Endothelial cell of umbilical vein (primary cell): ENCODE measurements at regions not wholly inside any gene's neighbourhood (a gene's known extent, or its start where the extent isn't known, plus 50 kb on each side); places are given as distances from the start of the nearest gene placed in this dataset.

ENCODE experiments used
- BruUV-seq: library from RNA; stranded (reverse); fragments of 400-500 nt; replicated peaks from 2 replicates; lab custom pipeline; 2021; lab: Mats Ljungman, UMichigan
- CTCF ChIA-PET: fragments of 300-600, 350-600 bp; sonication (Branson Sonifier 250); formaldehyde crosslinking; loops from one replicate; lab custom pipeline; 2021; ENCODE audit warnings: antibody characterized with exemption, inconsistent platforms; lab: Charles Lee
- POLR2A ChIA-PET: fragments of 300-600, 350-600 bp; sonication (Branson Sonifier 250); formaldehyde crosslinking; loops from one replicate; lab custom pipeline; 2021; ENCODE audit warnings: antibody characterized with exemption, inconsistent platforms; lab: Charles Lee
- DNase-seq: peaks from one replicate; pipeline ENCODE4 v3.0.0-alpha.2; 2011; ENCODE audit warnings: low read depth, low spot score
- FAIRE-seq: peaks from 2 replicates; lab custom pipeline; 2011; peaks lifted over from hg19 to GRCh38; lab: Jason Lieb, UNC
- H2AFZ ChIP-seq: 2 replicates; pipeline ENCODE4 v1.6.0; 2012; ENCODE audit warnings: low read depth, low read length, control low read depth, inconsistent platforms
- H3K27ac ChIP-seq: 2 replicates; pipeline ENCODE4 v1.5.1; 2011; ENCODE audit warnings: low read depth, mild to moderate bottlenecking, control low read depth, low read length, moderate library complexity; ENCODE audit not compliant: insufficient read depth
- H3K27me3 ChIP-seq, 2 experiments: 2 replicates each; pipeline versions ENCODE4 v1.6.0 to v1.6.1; 2011; ENCODE audit warnings: low read length in 2 of 2, mixed read lengths in 1 of 2; ENCODE audit not compliant: control insufficient read depth in 2 of 2, insufficient read depth in 2 of 2
- H3K36me3 ChIP-seq, 2 experiments: 2 replicates in 1 of 2; 3 replicates in 1 of 2; pipeline ENCODE4 v1.5.1; 2011; ENCODE audit warnings: low read length in 2 of 2, mild to moderate bottlenecking in 1 of 2, moderate library complexity in 1 of 2; ENCODE audit not compliant: control insufficient read depth in 2 of 2, insufficient read depth in 2 of 2; ENCODE audit errors: extremely low read depth in 1 of 2
- H3K4me1 ChIP-seq: 3 replicates; pipeline ENCODE4 v1.5.1; 2011; ENCODE audit warnings: mild to moderate bottlenecking, low read length; ENCODE audit not compliant: control insufficient read depth, insufficient read depth; ENCODE audit errors: extremely low read depth
- H3K4me2 ChIP-seq: 2 replicates; pipeline ENCODE4 v1.6.1; 2011; ENCODE audit warnings: low read length, control low read depth, mixed read lengths; ENCODE audit not compliant: insufficient read depth
- H3K4me3 ChIP-seq, 3 experiments: fragments of 200-600 bp in 1 of 3; sonication (generic), shearing (Covaris generic) in 1 of 3; replicated peaks in 1 of 3; 2 replicates each; pipeline ENCODE4 v1.5.1; 2011 to 2016; ENCODE audit warnings: control low read depth in 3 of 3, low read length in 3 of 3, mild to moderate bottlenecking in 2 of 3, inconsistent platforms in 1 of 3, low read depth in 1 of 3, moderate library complexity in 1 of 3; ENCODE audit not compliant: insufficient read depth in 1 of 3
- H3K79me2 ChIP-seq: 2 replicates; pipeline ENCODE4 v1.6.0; 2012; ENCODE audit warnings: low read length, inconsistent platforms; ENCODE audit not compliant: control insufficient read depth, insufficient read depth
- H3K9ac ChIP-seq: replicated peaks from 2 replicates; pipeline ENCODE3; 2011; ENCODE audit warnings: low read length, control low read depth; ENCODE audit not compliant: insufficient read depth; ENCODE audit errors: extremely low read depth
- H3K9me1 ChIP-seq: replicated peaks from 3 replicates; pipeline ENCODE4 v1.6.0; 2011; ENCODE audit warnings: mild to moderate bottlenecking, low read length; ENCODE audit not compliant: control insufficient read depth, insufficient read depth; ENCODE audit errors: extremely low read depth
- H3K9me3 ChIP-seq: replicated peaks from 2 replicates; pipeline ENCODE4 v1.5.1; 2012; ENCODE audit warnings: low read length, inconsistent platforms; ENCODE audit not compliant: control insufficient read depth, insufficient read depth
- H4K20me1 ChIP-seq: replicated peaks from 2 replicates; pipeline ENCODE3; 2011; ENCODE audit warnings: mild to moderate bottlenecking, low read length; ENCODE audit not compliant: control insufficient read depth, insufficient read depth; ENCODE audit errors: extremely low read depth
- CTCF ChIP-seq, 2 donors: IDR thresholded peaks; 1 replicate in 1 of 2; 2 replicates in 1 of 2; pipeline ENCODE4 v1.5.1; 2011; ENCODE audit warnings: low read length in 2 of 2, mild to moderate bottlenecking in 2 of 2, moderate library complexity in 2 of 2, control low read depth in 1 of 2, inconsistent platforms in 1 of 2, low read depth in 1 of 2; ENCODE audit not compliant: insufficient read depth in 1 of 2; ENCODE audit errors: extremely low read depth in 1 of 2
- EZH2 ChIP-seq: IDR thresholded peaks from 2 replicates; pipeline ENCODE4 v1.6.1; 2012; ENCODE audit warnings: borderline replicate concordance, low read depth, mild to moderate bottlenecking, moderate library complexity, low read length, inconsistent platforms; ENCODE audit not compliant: severe bottlenecking
- FOS ChIP-seq: IDR thresholded peaks from 2 replicates; pipeline ENCODE4 v1.6.1; 2011; ENCODE audit warnings: mild to moderate bottlenecking, low read length, moderate library complexity, borderline replicate concordance; ENCODE audit not compliant: insufficient read depth
- GATA2 ChIP-seq: IDR thresholded peaks from 2 replicates; pipeline ENCODE4 v1.7.0; 2011; ENCODE audit warnings: low read depth, mild to moderate bottlenecking, moderate library complexity, mixed read lengths, low read length; ENCODE audit not compliant: insufficient read length, insufficient read depth
- JUN ChIP-seq: IDR thresholded peaks from 2 replicates; pipeline ENCODE4 v1.6.1; 2011; ENCODE audit warnings: borderline replicate concordance, low read depth; ENCODE audit not compliant: insufficient read length, insufficient read depth
- MAX ChIP-seq: IDR thresholded peaks from 2 replicates; pipeline ENCODE4 v1.6.1; 2011; ENCODE audit not compliant: insufficient read depth, insufficient read length
- MYC ChIP-seq: IDR thresholded peaks from one replicate; pipeline ENCODE4 v1.6.1; 2011; ENCODE audit warnings: mild to moderate bottlenecking, low read depth, low read length
- POLR2A ChIP-seq: IDR thresholded peaks from 2 replicates; pipeline ENCODE4 v1.6.1; 2012; ENCODE audit warnings: low read depth, mild to moderate bottlenecking, control low read depth, low read length
- POLR2AphosphoS5 ChIP-seq: IDR thresholded peaks from 2 replicates; pipeline ENCODE4 v1.6.1; 2012; ENCODE audit warnings: low read depth, mild to moderate bottlenecking, control low read depth, low read length, moderate library complexity; ENCODE audit not compliant: insufficient read depth
- dilution Hi-C: fragments of 300-500 bp; cut with MboI; formaldehyde crosslinking; loops from one replicate; pipeline ENCODE4 v1.15.0; 2019; ENCODE audit warnings: low sequenced_read_pairs; ENCODE audit not compliant: extremely low pct_ligation_motif_present
- intact Hi-C: fragments of 100-400 bp; cut with micrococcal nuclease; formaldehyde crosslinking; loops from one replicate; pipeline ENCODE4 v1.10.0; 2022

GRCh38 chr2:153004627-153005026 is 286.2 kb downstream of the ARL6IP6 start:
- ChIA-PET POLR2A (no interaction called here), CTCF (no interaction called here)
- BruUV-seq: no TSS peak
- Histone ChIP-seq H3K4me3 (no peak overlapping the region), H3K4me2 (no peak overlapping the region), H3K79me2 (no peaks in the 10 kb centered on the region), H3K9ac (no peak overlapping the region), H3K9me1 (no peaks in the 10 kb centered on the region), H3K36me3 (no peaks in the 10 kb centered on the region), H3K4me1 (no peaks in the 10 kb centered on the region), H3K27me3 (no peaks in the 10 kb centered on the region), H4K20me1 (no peaks in the 10 kb centered on the region), H3K9me3 (no peaks in the 10 kb centered on the region), H2AFZ (no peak overlapping the region), H3K27ac (no peak overlapping the region)
- DNase-seq: no peak
- intact Hi-C loops (no loop called here), dilution Hi-C loops (no loop called here)
- TF ChIP-seq POLR2AphosphoS5 (no peak), JUN (no peak), MYC (no peak), FOS (no peak), EZH2 (no peak), POLR2A (no peak), CTCF (IDR thresholded peaks at IDR 0.05; ENCODE audit: extremely low read depth in 1 of 2, insufficient read depth in 1 of 2, low read depth in 1 of 2, low read length in 2 of 2) (no peak), MAX (no peak), GATA2 (no peak)
- FAIRE-seq: no peak
